ENCODE measurements at regions not wholly inside any gene's neighbourhood (a gene's known extent, or its start where the extent isn't known, plus 50 kb on each side); places are given as distances from the start of the nearest gene placed in this dataset.

- Histone ChIP-seq H3K4me1 (no peaks in the 10 kb centered on the region), H3K9me3 (no peaks in the 10 kb centered on the region), H3K27ac (no peak overlapping the region), H3K27me3 (peaks cover 0 to 9% (median 0%) of the 10 kb centered on the region in 4 donors), H3K36me3 (no peaks in the 10 kb centered on the region), H3K4me3 (no peak overlapping the region)
- 70 to 80% methylated on average over 2 of the region's 3 CpGs for WGBS, 2 donors
- TF ChIP-seq CTCF (IDR thresholded peaks at IDR 0.05) (no peak), POLR2A (IDR thresholded peaks at IDR 0.05) (no peak)
- DNase-seq = no peak
- intact Hi-C loops (cut with DNase I) = no loop called here
These were observed 351.5 kb upstream of the SHH start for GRCh38 chr7:156163747-156164146.

GRCh38 chr7:156162451-156162850 is 350.2 kb upstream of the SHH start:
- no peak for DNase-seq
- no peak for TF ChIP-seq CTCF (IDR thresholded peaks at IDR 0.05)
- no peak for TF ChIP-seq POLR2A (IDR thresholded peaks at IDR 0.05)
- peaks cover 0 to 6% (median 0%) of the 10 kb centered on the region in 4 donors for H3K27me3 ChIP-seq
- 73 to 85% methylated on average over 9 of the region's 9 CpGs for WGBS, 2 donors
- H3K9me3 ChIP-seq = no peaks in the 10 kb centered on the region
- H3K4me3 ChIP-seq = no peak overlapping the region
- H3K4me1 ChIP-seq = no peaks in the 10 kb centered on the region
- no peaks in the 10 kb centered on the region for H3K36me3 ChIP-seq
- no peak overlapping the region for H3K27ac ChIP-seq
- intact Hi-C loops (cut with DNase I) = no loop called here

- Histone ChIP-seq H3K36me3 (no peaks in the 10 kb centered on the region), H3K4me3 (no peak overlapping the region), H3K27me3 (peaks cover 0 to 6% (median 0%) of the 10 kb centered on the region in 4 donors), H3K9me3 (no peaks in the 10 kb centered on the region), H3K4me1 (no peaks in the 10 kb centered on the region), H3K27ac (no peak overlapping the region)
- no peak for DNase-seq
- TF ChIP-seq POLR2A (IDR thresholded peaks at IDR 0.05) (no peak), CTCF (IDR thresholded peaks at IDR 0.05) (no peak)
- WGBS, 2 donors = 22 to 24% methylated on average over 15 of the region's 15 CpGs
- intact Hi-C loops (cut with DNase I) = no loop called here
These were observed 348.5 kb upstream of the SHH start for GRCh38 chr7:156160811-156161210.

GRCh38 chr7:156158693-156159092 is 346.4 kb upstream of the SHH start:
- Histone ChIP-seq H3K9me3 (no peaks in the 10 kb centered on the region), H3K4me1 (no peaks in the 10 kb centered on the region), H3K27me3 (peaks cover 0 to 6% (median 0%) of the 10 kb centered on the region in 4 donors), H3K36me3 (no peaks in the 10 kb centered on the region), H3K27ac (no peak overlapping the region), H3K4me3 (no peak overlapping the region)
- intact Hi-C loops (cut with DNase I) = no loop called here
- WGBS, 2 donors = 71 to 86% methylated on average over 9 to 10 of the region's 11 CpGs
- no peak for TF ChIP-seq POLR2A (IDR thresholded peaks at IDR 0.05)
- no peak for TF ChIP-seq CTCF (IDR thresholded peaks at IDR 0.05)
- no peak for DNase-seq

GRCh38 chr7:156158213-156158612 is 345.9 kb upstream of the SHH start:
- 85 to 86% methylated on average over 4 to 6 of the region's 6 CpGs for WGBS, 2 donors
- Histone ChIP-seq H3K9me3 (no peaks in the 10 kb centered on the region), H3K27ac (no peak overlapping the region), H3K36me3 (no peaks in the 10 kb centered on the region), H3K4me1 (no peaks in the 10 kb centered on the region), H3K4me3 (no peak overlapping the region), H3K27me3 (peaks cover 0 to 6% (median 0%) of the 10 kb centered on the region in 4 donors)
- no peak for DNase-seq
- TF ChIP-seq POLR2A (IDR thresholded peaks at IDR 0.05) = no peak
- no peak for TF ChIP-seq CTCF (IDR thresholded peaks at IDR 0.05)
- intact Hi-C loops (cut with DNase I) = no loop called here

Data from esophagus squamous epithelium (tissue), 5 donors.